Activated CD8-positive, alpha-beta memory T cell treated with anti-CD3 and anti-CD28 coated beads, Interleukin-2, amount 50 U/mL, for 24 hours (primary cell): ENCODE measurements at regions not wholly inside any gene's neighbourhood (a gene's known extent, or its start where the extent isn't known, plus 50 kb on each side); places are given as distances from the start of the nearest gene placed in this dataset.

Source experiments
- DNase-seq: peaks from one replicate; pipeline ENCODE4 v3.0.0-alpha.2; 2020; ENCODE audit errors: extremely low read depth

- no peak for DNase-seq
These were observed 578.3 kb upstream of the FRG1 start for GRCh38 chr4:189362364-189362763.

- no peak for DNase-seq
These were observed 576.6 kb upstream of the FRG1 start for GRCh38 chr4:189364032-189364449.

- DNase-seq: no peak
These were observed 575.2 kb upstream of the FRG1 start for GRCh38 chr4:189365451-189365850.

- no peak for DNase-seq
These were observed 572.8 kb upstream of the FRG1 start for GRCh38 chr4:189367832-189368231.

- DNase-seq: no peak
These were observed 566.5 kb upstream of the FRG1 start for GRCh38 chr4:189374176-189374575.

- DNase-seq: no peak
These were observed 563.8 kb upstream of the FRG1 start for GRCh38 chr4:189376901-189377300.

- no peak for DNase-seq
These were observed 563.1 kb upstream of the FRG1 start for GRCh38 chr4:189377569-189377968.

GRCh38 chr4:189385098-189385497 is 555.6 kb upstream of the FRG1 start:
- DNase-seq: no peak

GRCh38 chr4:189385579-189385978 is 555.1 kb upstream of the FRG1 start:
- DNase-seq: no peak

GRCh38 chr4:189396435-189396834 is 544.2 kb upstream of the FRG1 start:
- no peak for DNase-seq

GRCh38 chr4:189404271-189404670 is 536.4 kb upstream of the FRG1 start:
- no peak for DNase-seq

- no peak for DNase-seq
These were observed 531.5 kb upstream of the FRG1 start for GRCh38 chr4:189409158-189409557.

- no peak for DNase-seq
These were observed 526.7 kb upstream of the FRG1 start for GRCh38 chr4:189414021-189414420.

GRCh38 chr4:189420572-189420971 is 520.1 kb upstream of the FRG1 start:
- no peak for DNase-seq

- DNase-seq: no peak
These were observed 504.5 kb upstream of the FRG1 start for GRCh38 chr4:189436207-189436606.

GRCh38 chr4:189440716-189441115 is 500.0 kb upstream of the FRG1 start:
- no peak for DNase-seq

- DNase-seq: no peak
These were observed 497.3 kb upstream of the FRG1 start for GRCh38 chr4:189443341-189443740.

GRCh38 chr4:189445613-189446012 is 495.1 kb upstream of the FRG1 start:
- DNase-seq: no peak

- no peak for DNase-seq
These were observed 476.9 kb upstream of the FRG1 start for GRCh38 chr4:189463734-189464133.

GRCh38 chr4:189494407-189494806 is 446.3 kb upstream of the FRG1 start:
- no peak for DNase-seq

- DNase-seq: no peak
These were observed 443.2 kb upstream of the FRG1 start for GRCh38 chr4:189497516-189497915.

- no peak for DNase-seq
These were observed 442.7 kb upstream of the FRG1 start for GRCh38 chr4:189497996-189498395.

GRCh38 chr4:189498457-189498856 is 442.2 kb upstream of the FRG1 start:
- DNase-seq: no peak

GRCh38 chr4:189499696-189500095 is 441.0 kb upstream of the FRG1 start:
- no peak for DNase-seq

GRCh38 chr4:189500970-189501369 is 439.7 kb upstream of the FRG1 start:
- no peak for DNase-seq
